CD4-positive, alpha-beta T cell treated with Interleukin-4 for 1 hour (primary cell): ENCODE measurements at regions not wholly inside any gene's neighbourhood (a gene's known extent, or its start where the extent isn't known, plus 50 kb on each side); places are given as distances from the start of the nearest gene placed in this dataset.
A peak's percentile ranks its signal among the peaks of the same experiment; 100 is the strongest.

Experiments
- DNase-seq, 2 donors: peaks; one replicate each; pipeline ENCODE4 v3.0.0-alpha.2; 2020 to 2022

GRCh38 chr2:3138621-3139020 is 239.0 kb downstream of the EIPR1 start:
- no peak for DNase-seq

GRCh38 chr2:3137651-3138300 is 239.8 kb downstream of the EIPR1 start:
- no peak for DNase-seq

GRCh38 chr2:3135676-3136075 is 241.9 kb downstream of the EIPR1 start:
- DNase-seq: no peak

- DNase-seq: no peak
Measured at GRCh38 chr2:3134026-3134571, 243.5 kb downstream of the EIPR1 start.

- no peak for DNase-seq
Measured at GRCh38 chr2:3132966-3133365, 244.7 kb downstream of the EIPR1 start.

- DNase-seq: no peak
Measured at GRCh38 chr2:3132466-3132865, 245.2 kb downstream of the EIPR1 start.

GRCh38 chr2:3131636-3132326 is 245.8 kb downstream of the EIPR1 start:
- DNase-seq: no peak

- no peak for DNase-seq
Measured at GRCh38 chr2:3130889-3131635, 246.6 kb downstream of the EIPR1 start.

GRCh38 chr2:3130444-3130843 is 247.2 kb downstream of the EIPR1 start:
- DNase-seq: no peak

- DNase-seq: no peak
Measured at GRCh38 chr2:3129867-3130266, 247.8 kb downstream of the EIPR1 start.

- DNase-seq: no peak
Measured at GRCh38 chr2:3128786-3129185, 248.8 kb downstream of the EIPR1 start.

- DNase-seq: no peak
Measured at GRCh38 chr2:3127710-3128109, 249.9 kb downstream of the EIPR1 start.

GRCh38 chr2:3126911-3127621 is 250.6 kb downstream of the EIPR1 start:
- DNase-seq: peak in 1 of 2 donors; percentile 0

- peak in 1 of 2 donors; percentile 2 for DNase-seq
Measured at GRCh38 chr2:3126171-3126910, 251.3 kb downstream of the EIPR1 start.

GRCh38 chr2:3125761-3126130 is 251.9 kb downstream of the EIPR1 start:
- no peak for DNase-seq

- DNase-seq: no peak
Measured at GRCh38 chr2:3125001-3125760, 252.4 kb downstream of the EIPR1 start.

- DNase-seq: no peak
Measured at GRCh38 chr2:3122525-3122924, 255.1 kb downstream of the EIPR1 start.

- DNase-seq: no peak
Measured at GRCh38 chr2:3121601-3122000, 256.0 kb downstream of the EIPR1 start.

- no peak for DNase-seq
Measured at GRCh38 chr2:3117650-3118216, 259.9 kb downstream of the EIPR1 start.

- DNase-seq: no peak
Measured at GRCh38 chr2:3116371-3116770, 261.2 kb downstream of the EIPR1 start.
